Adrenal gland (tissue), 9 donors: ENCODE measurements at regions not wholly inside any gene's neighbourhood (a gene's known extent, or its start where the extent isn't known, plus 50 kb on each side); places are given as distances from the start of the nearest gene placed in this dataset.

Experiments
- DNase-seq, 7 donors: peaks; one replicate each; pipeline ENCODE4 v3.0.0-alpha.2; 2019 to 2020
- H3K27ac ChIP-seq, 5 donors: fragments of 200-600 bp; sonication (generic) in 4 of 5; 1 replicate in 3 of 5; 2 replicates in 2 of 5; pipeline versions ENCODE4 v1.5.1 to v1.8.0; 2016 to 2020; ENCODE audit warnings: mild to moderate bottlenecking in 1 of 5
- H3K27me3 ChIP-seq: fragments of 200-600 bp; 2 replicates; pipeline ENCODE4 v1.8.0; 2021
- H3K36me3 ChIP-seq, 2 donors: fragments of 200-600 bp; replicated peaks in 1 of 2; 1 replicate in 1 of 2; 2 replicates in 1 of 2; pipeline versions ENCODE4 v1.5.1 to v1.8.0; 2018 to 2022
- H3K4me1 ChIP-seq, 2 donors: fragments of 200-600 bp; replicated peaks in 1 of 2; 1 replicate in 1 of 2; 2 replicates in 1 of 2; pipeline versions ENCODE4 v1.5.1 to v1.8.0; 2018 to 2021
- H3K4me3 ChIP-seq, 4 donors: fragments of 200-600 bp; sonication (generic) in 3 of 4; one replicate each; pipeline ENCODE4 v1.5.1; 2016 to 2018
- H3K9me3 ChIP-seq, 3 donors: fragments of 200-600 bp; sonication (generic) in 1 of 3; replicated peaks in 1 of 3; 1 replicate in 2 of 3; 2 replicates in 1 of 3; pipeline versions ENCODE4 v1.5.1 to v1.8.0; 2016 to 2021
- CTCF ChIP-seq, 6 experiments: fragments of 450-650 bp in 4 of 6; fragments of 200-600 bp in 2 of 6; sonication (generic) in 1 of 6; IDR thresholded peaks; 1 replicate in 5 of 6; 2 replicates in 1 of 6; pipeline versions ENCODE4 v1.5.1 to v1.8.0; 2016 to 2021; ENCODE audit warnings: antibody characterized with exemption in 6 of 6, mild to moderate bottlenecking in 2 of 6, moderate library complexity in 1 of 6
- POLR2A ChIP-seq, 2 donors: fragments of 450-650 bp; IDR thresholded peaks; one replicate each; pipeline ENCODE4 v1.6.1; 2017; ENCODE audit warnings: antibody characterized with exemption in 2 of 2, mild to moderate bottlenecking in 2 of 2, moderate library complexity in 1 of 2
- WGBS, 4 donors: extraction: QIAGEN DNeasy Blood & Tissue Kit in 2 of 4; methylation state at CpG; one replicate each; pipeline versions ENCODE4 v1.1.5 to v1.1.7; 2013 to 2017; 5-methylcytosine and 5-hydroxymethylcytosine counted together
- intact Hi-C, 2 donors: fragments of 100-400 bp; cut with DNase I; formaldehyde crosslinking; loops; one replicate each; pipeline versions ENCODE4 v1.14.1 to v1.15.0; 2022 to 2023
- donor health status: healthy with polysubstance abuse.
- donor health status: Bipolar disorder and iron deficiency.
- donor health status: DM: yes; HTN: yes; CAD: no.
- donor health status: DM: no; HTN: no; CAD: no.
- donor health status: DM: no; HTN: no; CAD: no.

- TF ChIP-seq CTCF (IDR thresholded peaks at IDR 0.05) (no peak), POLR2A (IDR thresholded peaks at IDR 0.05) (no peak)
- H3K4me3 ChIP-seq: no peak overlapping the region
- peak overlapping the region in 1 of 5 donors; percentile 21 for H3K27ac ChIP-seq
- H3K9me3 ChIP-seq: no peaks in the 10 kb centered on the region
- 45 to 53% (median 51%) methylated on average over 5 of the region's 5 CpGs for WGBS, 4 donors
- intact Hi-C loops: no loop called here
- H3K4me1 ChIP-seq: peaks cover 11 to 14% of the 10 kb centered on the region in 2 donors
- H3K27me3 ChIP-seq: no peaks in the 10 kb centered on the region
- H3K36me3 ChIP-seq: no peaks in the 10 kb centered on the region
- peak in 1 of 7 donors; percentile 16 for DNase-seq
Observed at GRCh38 chr12:89235189-89235993, 116.9 kb downstream of the DUSP6 start.

- no peak for DNase-seq
- H3K36me3 ChIP-seq: no peaks in the 10 kb centered on the region
- intact Hi-C loops: no loop called here
- TF ChIP-seq POLR2A (IDR thresholded peaks at IDR 0.05) (no peak), CTCF (IDR thresholded peaks at IDR 0.05) (no peak)
- WGBS, 4 donors: 75 to 90% (median 82%) methylated on average over 4 of the region's 4 CpGs
- peaks cover 11 to 14% of the 10 kb centered on the region in 2 donors for H3K4me1 ChIP-seq
- peak overlapping the region in 1 of 5 donors; percentile 21 for H3K27ac ChIP-seq
- H3K9me3 ChIP-seq: no peaks in the 10 kb centered on the region
- H3K27me3 ChIP-seq: no peaks in the 10 kb centered on the region
- no peak overlapping the region for H3K4me3 ChIP-seq
Observed at GRCh38 chr12:89234324-89235114, 117.8 kb downstream of the DUSP6 start.

- H3K27me3 ChIP-seq: no peaks in the 10 kb centered on the region
- TF ChIP-seq CTCF (IDR thresholded peaks at IDR 0.05) (no peak), POLR2A (IDR thresholded peaks at IDR 0.05) (no peak)
- DNase-seq: no peak
- no peak overlapping the region for H3K4me3 ChIP-seq
- H3K9me3 ChIP-seq: no peaks in the 10 kb centered on the region
- H3K27ac ChIP-seq: no peak overlapping the region
- intact Hi-C loops: no loop called here
- H3K36me3 ChIP-seq: no peaks in the 10 kb centered on the region
- no peaks in the 10 kb centered on the region for H3K4me1 ChIP-seq
- WGBS, 4 donors: 83 to 94% (median 91%) methylated on average over 1 of the region's 1 CpG
Observed at GRCh38 chr12:89231686-89232085, 120.6 kb downstream of the DUSP6 start.
